Mononuclear cell (primary cell): ENCODE measurements at regions not wholly inside any gene's neighbourhood (a gene's known extent, or its start where the extent isn't known, plus 50 kb on each side); places are given as distances from the start of the nearest gene placed in this dataset.

Source experiments
- H3K27me3 ChIP-seq: 2 replicates; pipeline ENCODE4 v1.6.0; 2011; ENCODE audit warnings: low read length, control low read depth; ENCODE audit not compliant: insufficient read depth
- H3K4me1 ChIP-seq: 2 replicates; pipeline ENCODE4 v1.5.1; 2011; ENCODE audit warnings: mild to moderate bottlenecking, low read length, control low read depth; ENCODE audit not compliant: insufficient read depth
- H3K4me3 ChIP-seq: 2 replicates; pipeline ENCODE4 v1.5.1; 2011; ENCODE audit warnings: mild to moderate bottlenecking, low read length, moderate library complexity
- H3K9me3 ChIP-seq: 2 replicates; pipeline ENCODE4 v1.5.1; 2011; ENCODE audit warnings: low read depth, mild to moderate bottlenecking, control low read depth, low read length

DNA sequence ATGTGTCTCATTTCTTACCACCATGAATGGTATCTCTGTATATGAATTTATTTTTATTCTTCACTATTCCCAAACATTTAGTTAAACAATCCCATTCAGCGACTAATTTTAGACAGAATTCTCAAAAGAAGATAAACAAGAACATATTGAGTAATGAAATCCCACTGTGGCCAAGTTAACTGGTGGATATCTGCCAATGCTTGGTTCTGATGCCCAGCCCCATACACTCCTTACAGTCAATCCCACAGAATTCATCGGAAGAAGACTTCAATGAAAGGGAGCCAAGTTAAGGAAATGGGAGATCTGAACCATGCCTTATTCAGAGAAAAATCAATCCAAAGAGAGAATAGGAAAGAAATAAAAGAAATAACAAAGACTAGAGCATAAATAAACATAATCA is 518.0 kb downstream of the XPNPEP1 start:
- Histone ChIP-seq H3K27me3 (no peaks in the 10 kb centered on the region), H3K9me3 (no peaks in the 10 kb centered on the region), H3K4me1 (no peaks in the 10 kb centered on the region), H3K4me3 (no peak overlapping the region)

DNA sequence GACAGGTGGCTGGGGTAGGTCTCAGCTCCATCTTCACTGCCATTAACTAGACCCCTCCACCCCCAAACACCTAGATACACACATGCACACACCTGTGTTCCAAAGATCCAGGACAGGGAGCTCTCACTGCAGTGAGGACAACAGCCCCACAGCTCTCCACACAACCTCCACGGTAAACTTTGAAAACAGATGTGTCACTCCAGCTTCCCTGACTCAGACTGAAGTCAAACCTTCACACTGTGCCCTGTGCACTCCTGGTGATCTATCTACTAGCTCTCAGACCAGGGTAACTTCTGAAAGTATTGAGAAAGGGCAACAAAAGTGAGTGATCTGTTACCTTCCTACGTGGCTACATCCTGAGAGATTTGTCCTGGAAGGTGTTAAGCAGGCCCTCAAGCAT is 519.8 kb downstream of the XPNPEP1 start:
- Histone ChIP-seq H3K4me3 (no peak overlapping the region), H3K4me1 (no peaks in the 10 kb centered on the region), H3K9me3 (no peaks in the 10 kb centered on the region), H3K27me3 (no peaks in the 10 kb centered on the region)

DNA sequence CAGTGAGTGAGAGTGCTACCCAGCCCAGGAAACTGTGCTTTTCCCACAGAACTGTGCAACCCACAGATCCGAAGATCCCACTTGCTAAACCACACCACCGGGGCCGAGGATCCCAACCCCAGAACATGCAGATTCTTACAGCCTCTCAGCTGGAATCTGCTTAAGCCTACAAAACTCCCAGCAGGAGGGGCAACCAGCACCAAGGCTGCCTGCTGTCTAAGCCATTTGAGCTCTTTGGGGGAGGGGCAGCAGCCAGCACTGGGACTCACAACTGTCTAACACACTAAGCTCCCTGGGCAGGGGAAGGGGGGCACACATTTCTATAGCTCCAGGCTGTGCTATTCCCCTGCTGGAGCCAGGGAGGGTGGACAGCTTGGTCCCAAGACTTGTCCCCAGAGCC is 529.9 kb downstream of the XPNPEP1 start:
- no peaks in the 10 kb centered on the region for H3K9me3 ChIP-seq
- no peaks in the 10 kb centered on the region for H3K27me3 ChIP-seq
- H3K4me3 ChIP-seq = no peak overlapping the region
- no peaks in the 10 kb centered on the region for H3K4me1 ChIP-seq

DNA sequence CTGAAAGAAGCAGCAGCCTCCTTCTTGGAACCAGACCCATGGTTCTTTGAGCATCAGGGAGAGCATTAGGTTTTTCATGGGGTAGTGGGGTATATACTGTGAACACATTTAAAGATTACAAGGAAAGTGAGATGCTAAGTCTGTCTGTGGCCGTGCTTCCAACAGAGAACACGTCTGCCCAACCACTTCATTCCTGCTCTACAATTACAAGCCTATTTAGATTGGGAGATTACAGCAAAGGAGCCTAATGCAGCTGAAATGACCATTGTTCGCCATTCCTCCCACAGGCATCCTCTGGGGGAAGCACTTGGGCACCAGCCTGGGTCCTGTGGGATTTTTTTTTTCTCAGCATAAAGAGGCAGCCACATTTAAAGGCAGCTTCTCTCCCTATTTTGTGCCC is 536.4 kb downstream of the XPNPEP1 start:
- Histone ChIP-seq H3K27me3 (no peaks in the 10 kb centered on the region), H3K9me3 (no peaks in the 10 kb centered on the region), H3K4me1 (no peaks in the 10 kb centered on the region), H3K4me3 (no peak overlapping the region)

DNA sequence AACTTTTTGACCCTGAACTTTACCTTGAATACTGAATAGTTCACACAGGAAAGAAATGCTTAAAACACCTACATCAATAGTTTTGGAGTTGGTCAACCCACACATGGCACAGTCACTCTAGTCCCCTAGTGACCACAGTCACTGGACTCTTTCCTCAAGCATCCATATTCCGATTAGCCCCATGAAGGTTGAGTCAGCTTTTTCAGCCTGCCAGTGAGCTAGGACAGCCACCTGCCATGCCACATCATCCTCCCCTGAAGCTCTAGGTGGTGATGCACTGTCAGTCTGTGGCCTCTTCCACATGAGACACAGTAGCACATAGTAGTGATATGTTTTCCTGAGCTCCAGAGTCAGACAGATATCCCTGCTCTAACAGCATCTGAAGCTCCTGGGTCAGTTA is 537.2 kb downstream of the XPNPEP1 start:
- Histone ChIP-seq H3K4me3 (no peak overlapping the region), H3K9me3 (no peaks in the 10 kb centered on the region), H3K27me3 (no peaks in the 10 kb centered on the region), H3K4me1 (no peaks in the 10 kb centered on the region)

GRCh38 chr10:109379186-109379585 is 544.1 kb downstream of the XPNPEP1 start:
- Histone ChIP-seq H3K4me1 (no peaks in the 10 kb centered on the region), H3K27me3 (no peaks in the 10 kb centered on the region), H3K4me3 (no peak overlapping the region), H3K9me3 (no peaks in the 10 kb centered on the region)

DNA sequence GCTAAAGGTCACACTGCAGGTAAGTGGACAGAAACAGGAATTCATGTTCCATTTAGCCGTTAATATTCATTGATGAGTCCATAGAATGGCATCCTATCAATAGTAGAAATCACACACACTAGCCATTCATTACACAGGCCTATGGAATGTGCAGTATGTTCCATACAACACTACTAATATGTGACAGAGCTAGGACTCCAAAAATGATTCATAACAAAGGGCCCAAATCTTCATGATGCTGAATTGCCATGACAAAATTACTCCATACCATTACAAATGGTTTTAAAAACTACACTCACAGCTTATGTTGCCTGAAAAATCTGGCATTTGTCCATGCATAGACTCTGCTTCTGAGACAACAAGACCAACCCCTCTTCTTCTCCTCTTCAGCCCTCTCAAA is 549.1 kb downstream of the XPNPEP1 start:
- no peaks in the 10 kb centered on the region for H3K9me3 ChIP-seq
- no peaks in the 10 kb centered on the region for H3K4me1 ChIP-seq
- H3K4me3 ChIP-seq = no peak overlapping the region
- no peaks in the 10 kb centered on the region for H3K27me3 ChIP-seq

DNA sequence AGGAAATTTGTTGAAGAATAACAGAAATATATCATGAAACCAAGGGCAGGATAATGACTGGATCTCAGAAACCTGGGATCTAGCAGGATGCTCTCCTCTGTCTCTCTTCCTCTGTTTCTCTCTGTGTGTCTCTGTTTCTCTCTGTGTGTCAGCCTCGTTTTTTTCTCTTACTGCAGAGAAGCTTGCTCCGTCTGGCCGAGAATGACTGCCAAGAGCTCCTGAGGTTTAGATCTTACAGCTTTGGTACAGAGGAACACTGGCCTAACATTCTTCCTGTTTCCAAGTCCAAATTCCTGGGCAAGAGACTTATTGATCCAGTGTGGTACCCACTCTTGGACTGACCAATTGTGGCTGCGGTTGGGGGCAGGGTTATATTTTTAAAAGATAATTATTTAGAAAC is 564.0 kb downstream of the XPNPEP1 start:
- Histone ChIP-seq H3K27me3 (no peaks in the 10 kb centered on the region), H3K4me1 (no peaks in the 10 kb centered on the region), H3K9me3 (no peaks in the 10 kb centered on the region), H3K4me3 (no peak overlapping the region)

DNA sequence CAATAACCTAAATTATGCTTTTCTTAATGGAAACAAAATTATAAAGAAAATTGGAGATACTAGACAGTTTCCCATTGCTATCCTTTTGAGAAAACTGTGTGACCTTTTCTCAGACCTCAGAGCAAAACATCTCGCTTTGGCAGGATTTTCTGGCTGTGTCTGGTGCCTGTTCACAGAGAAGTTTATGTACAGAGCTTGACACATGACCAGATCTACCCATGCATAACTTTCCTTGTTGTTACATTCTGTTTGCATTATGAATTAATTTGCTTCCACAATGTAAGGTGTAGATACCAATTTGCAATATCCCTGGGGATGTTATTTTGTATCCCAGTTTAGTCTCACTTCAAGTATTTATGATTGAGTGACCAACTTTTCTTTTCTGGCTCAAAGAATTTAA is 565.0 kb downstream of the XPNPEP1 start:
- H3K4me3 ChIP-seq = no peak overlapping the region
- no peaks in the 10 kb centered on the region for H3K4me1 ChIP-seq
- H3K27me3 ChIP-seq = no peaks in the 10 kb centered on the region
- no peaks in the 10 kb centered on the region for H3K9me3 ChIP-seq

DNA sequence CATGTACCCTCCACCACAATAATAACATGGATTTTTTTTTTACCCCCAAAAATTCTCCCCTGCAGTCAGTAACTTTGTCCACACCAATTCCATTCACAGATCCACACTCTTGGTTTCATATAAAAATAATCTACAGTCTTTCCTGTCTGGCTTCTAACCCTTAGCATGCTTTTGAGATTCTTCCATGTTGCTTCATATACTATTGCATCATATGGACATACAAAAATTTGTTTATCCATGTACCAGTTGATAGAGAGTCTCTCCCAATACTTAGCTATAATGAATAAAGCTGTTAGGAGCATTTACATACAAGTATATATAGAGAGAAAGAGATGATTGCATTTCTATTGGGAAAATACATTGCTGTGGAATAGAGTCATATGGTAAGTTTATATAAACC is 575.0 kb downstream of the XPNPEP1 start:
- H3K9me3 ChIP-seq = peaks cover 3% of the 10 kb centered on the region
- H3K4me3 ChIP-seq = no peak overlapping the region
- no peaks in the 10 kb centered on the region for H3K4me1 ChIP-seq
- no peaks in the 10 kb centered on the region for H3K27me3 ChIP-seq

GRCh38 chr10:109343293-109343692 is 580.0 kb downstream of the XPNPEP1 start:
- Histone ChIP-seq H3K4me3 (no peak overlapping the region), H3K4me1 (no peaks in the 10 kb centered on the region), H3K27me3 (no peaks in the 10 kb centered on the region), H3K9me3 (no peaks in the 10 kb centered on the region)

GRCh38 chr10:109341986-109342385 is 581.3 kb downstream of the XPNPEP1 start:
- Histone ChIP-seq H3K9me3 (no peaks in the 10 kb centered on the region), H3K27me3 (no peaks in the 10 kb centered on the region), H3K4me1 (no peaks in the 10 kb centered on the region), H3K4me3 (no peak overlapping the region)

DNA sequence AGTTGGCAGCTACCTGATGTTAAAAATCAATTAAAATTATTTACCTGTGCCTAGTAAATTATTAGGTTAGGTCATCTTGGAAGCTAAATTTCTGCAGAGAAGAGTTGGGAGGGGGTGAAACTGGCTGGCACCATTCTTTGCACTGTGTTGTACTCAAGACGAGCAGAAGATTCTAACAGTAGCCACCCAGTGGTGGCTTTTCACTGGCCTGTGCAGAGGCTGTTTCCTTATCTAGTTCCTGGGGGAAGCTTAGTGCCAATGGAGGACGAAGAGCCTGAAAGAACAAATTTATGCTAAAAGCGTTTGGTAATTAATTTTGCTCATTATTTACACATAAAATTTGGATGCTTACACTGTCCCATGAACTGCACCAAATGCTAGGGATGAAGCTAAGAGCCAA is 595.3 kb downstream of the XPNPEP1 start:
- H3K9me3 ChIP-seq = peaks cover 4% of the 10 kb centered on the region
- H3K4me1 ChIP-seq = no peaks in the 10 kb centered on the region
- H3K4me3 ChIP-seq = no peak overlapping the region
- no peaks in the 10 kb centered on the region for H3K27me3 ChIP-seq

DNA sequence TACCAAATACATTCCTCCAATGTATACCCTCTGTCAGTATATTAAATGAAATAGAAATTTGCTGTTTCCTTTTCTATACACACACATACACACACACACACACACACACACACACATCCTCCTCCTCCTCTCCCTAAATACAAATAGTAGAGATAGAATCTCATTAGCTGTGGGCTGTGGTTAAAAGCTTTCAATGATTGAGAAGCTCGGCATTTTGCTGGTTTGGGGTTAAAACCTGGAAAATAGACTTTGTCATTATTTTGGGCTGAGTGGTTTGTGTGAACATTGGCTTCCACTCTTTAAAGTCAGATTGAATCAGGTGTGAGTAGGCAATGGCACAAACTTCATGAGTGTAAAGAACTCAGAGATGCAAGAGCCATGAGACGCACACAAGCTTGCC is 596.0 kb downstream of the XPNPEP1 start:
- peaks cover 4% of the 10 kb centered on the region for H3K9me3 ChIP-seq
- no peaks in the 10 kb centered on the region for H3K27me3 ChIP-seq
- no peak overlapping the region for H3K4me3 ChIP-seq
- no peaks in the 10 kb centered on the region for H3K4me1 ChIP-seq

DNA sequence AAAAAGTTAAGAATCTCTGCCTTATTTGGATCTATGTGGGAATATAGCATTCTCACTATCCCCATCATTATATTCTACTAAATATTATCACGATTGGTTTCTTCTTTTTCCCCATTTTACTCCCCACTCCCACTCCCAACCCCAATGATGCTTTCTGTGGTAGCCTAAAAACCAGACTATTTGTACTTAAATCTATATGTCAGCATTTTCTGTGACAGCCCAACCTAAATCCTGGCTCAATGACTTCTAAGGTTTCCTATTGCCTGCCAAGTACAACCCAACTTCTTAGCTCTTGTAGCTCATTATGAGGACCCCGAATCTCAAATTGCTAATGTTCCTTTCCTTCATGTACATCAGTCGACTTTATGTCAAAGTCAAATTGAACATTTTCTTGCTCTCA is 598.6 kb downstream of the XPNPEP1 start:
- Histone ChIP-seq H3K27me3 (no peaks in the 10 kb centered on the region), H3K4me3 (no peak overlapping the region)

DNA sequence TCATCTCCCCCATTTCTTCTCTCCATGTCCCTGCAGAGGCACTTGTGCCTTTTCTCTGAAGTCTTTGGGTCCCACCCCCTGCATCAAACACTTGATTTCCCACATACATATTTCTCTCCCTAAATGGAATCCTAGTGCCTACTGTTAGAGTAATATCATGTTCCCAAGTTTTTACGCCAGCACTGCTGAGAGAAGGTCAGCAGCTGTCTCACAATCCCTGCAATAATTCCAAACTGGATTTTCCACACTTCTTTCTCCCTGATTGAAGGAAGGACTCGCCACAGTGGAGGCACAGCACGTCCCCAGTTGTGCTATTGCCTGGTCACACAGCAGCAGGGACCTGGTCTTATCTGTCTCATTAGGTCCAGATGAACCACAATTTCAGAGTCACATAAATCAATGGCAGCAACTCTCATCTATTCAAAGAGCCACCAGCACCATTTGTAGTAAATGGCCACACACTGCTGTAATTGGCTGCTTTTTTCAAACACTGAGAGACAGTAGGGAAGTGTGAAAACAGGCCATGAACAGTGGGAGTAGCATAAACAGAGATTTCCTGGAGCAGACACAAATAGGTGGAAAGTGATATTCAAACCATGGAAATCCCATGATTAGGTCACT is 605.5 kb downstream of the XPNPEP1 start:
- no peaks in the 10 kb centered on the region for H3K9me3 ChIP-seq
- H3K4me3 ChIP-seq = no peak overlapping the region

More for the DNA sequence above, 598.6 kb downstream of the XPNPEP1 start:
- no peaks in the 10 kb centered on the region for H3K4me1 ChIP-seq
- peaks cover 4% of the 10 kb centered on the region for H3K9me3 ChIP-seq

More for the DNA sequence above, 605.5 kb downstream of the XPNPEP1 start:
- Histone ChIP-seq H3K4me1 (no peaks in the 10 kb centered on the region), H3K27me3 (no peaks in the 10 kb centered on the region)
